ENCODE measurements at regions not wholly inside any gene's neighbourhood (a gene's known extent, or its start where the extent isn't known, plus 50 kb on each side); places are given as distances from the start of the nearest gene placed in this dataset.

DNA sequence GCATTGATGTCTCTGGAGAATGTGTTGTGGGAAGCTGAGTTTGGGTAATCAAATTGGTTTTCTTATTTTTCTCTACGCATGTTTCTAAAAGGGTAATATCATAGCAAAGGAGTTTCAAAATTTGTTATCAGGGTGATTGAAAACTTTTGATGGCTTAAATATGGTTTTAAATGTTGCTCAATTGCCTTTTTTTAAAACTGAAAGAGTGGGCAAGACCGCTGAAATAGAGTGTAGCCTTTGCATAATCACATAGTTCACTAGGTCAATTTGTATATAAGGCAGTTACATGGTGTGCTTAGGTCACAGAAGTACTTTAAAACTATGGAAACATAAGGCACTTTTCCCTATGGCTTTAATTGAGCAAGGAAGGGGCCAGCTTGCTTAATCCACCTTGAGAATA is 167.4 kb downstream of the SNAPC1 start:
- Histone ChIP-seq H3K18ac (ENCODE audit: low read length) (no peak overlapping the region), H3K9me3 (replicated peaks in 1 of 2; ENCODE audit: control insufficient read depth in 2 of 2, insufficient read depth in 1 of 2, low read depth in 1 of 2, low read length in 2 of 2) (no peaks in the 10 kb centered on the region), H2BK5ac (ENCODE audit: low read length) (no peak overlapping the region), H2AK5ac (ENCODE audit: low read depth, low read length) (no peak overlapping the region), H2BK12ac (ENCODE audit: low read length) (no peak overlapping the region), H3K27me3 (ENCODE audit: control insufficient read depth in 3 of 3, insufficient read depth in 3 of 3, low read depth in 1 of 3, low read length in 3 of 3) (peaks cover 0 to 3% (median 0%) of the 10 kb centered on the region in 3 experiments), H3K4ac (ENCODE audit: low read length) (no peak overlapping the region), H3K23ac (ENCODE audit: low read depth, low read length, poor library complexity) (no peak overlapping the region), H3K79me1 (ENCODE audit: low read depth, low read length) (no peaks in the 10 kb centered on the region), H3K4me1 (ENCODE audit: control insufficient read depth in 2 of 2, insufficient read depth in 1 of 2, low read depth in 1 of 2, low read length in 2 of 2) (peaks cover 0 to 7% of the 10 kb centered on the region in 2 donors), H3K4me2 (ENCODE audit: insufficient read depth, low read length, poor library complexity, severe bottlenecking) (no peak overlapping the region), H2BK15ac (ENCODE audit: low read length) (no peak overlapping the region), H3K27ac (replicated peaks; ENCODE audit: low read length) (no peak overlapping the region), H3K14ac (ENCODE audit: low read length) (no peak overlapping the region), H3K9ac (ENCODE audit: low read depth, low read length, poor library complexity) (no peak overlapping the region), H4K8ac (ENCODE audit: low read depth, low read length) (no peak overlapping the region), H3K36me3 (replicated peaks in 1 of 2; ENCODE audit: control insufficient read depth in 2 of 2, insufficient read depth in 2 of 2, low read length in 2 of 2) (no peaks in the 10 kb centered on the region), H4K91ac (ENCODE audit: low read depth, low read length, poor library complexity) (no peak overlapping the region), H2AFZ (ENCODE audit: low read length) (no peak overlapping the region), H2BK120ac (ENCODE audit: low read depth, low read length) (no peak overlapping the region), H3K4me3 (ENCODE audit: low read length in 2 of 2) (no peak overlapping the region)
- WGBS, 2 donors (ENCODE audit: extremely low coverage in 2 of 2, insufficient read length in 2 of 2, insufficient replicate concordance in 1 of 2): no CpG with 5 or more reads among the region's 2 CpGs
- no peak for DNase-seq (ENCODE audit: low spot score)

DNA sequence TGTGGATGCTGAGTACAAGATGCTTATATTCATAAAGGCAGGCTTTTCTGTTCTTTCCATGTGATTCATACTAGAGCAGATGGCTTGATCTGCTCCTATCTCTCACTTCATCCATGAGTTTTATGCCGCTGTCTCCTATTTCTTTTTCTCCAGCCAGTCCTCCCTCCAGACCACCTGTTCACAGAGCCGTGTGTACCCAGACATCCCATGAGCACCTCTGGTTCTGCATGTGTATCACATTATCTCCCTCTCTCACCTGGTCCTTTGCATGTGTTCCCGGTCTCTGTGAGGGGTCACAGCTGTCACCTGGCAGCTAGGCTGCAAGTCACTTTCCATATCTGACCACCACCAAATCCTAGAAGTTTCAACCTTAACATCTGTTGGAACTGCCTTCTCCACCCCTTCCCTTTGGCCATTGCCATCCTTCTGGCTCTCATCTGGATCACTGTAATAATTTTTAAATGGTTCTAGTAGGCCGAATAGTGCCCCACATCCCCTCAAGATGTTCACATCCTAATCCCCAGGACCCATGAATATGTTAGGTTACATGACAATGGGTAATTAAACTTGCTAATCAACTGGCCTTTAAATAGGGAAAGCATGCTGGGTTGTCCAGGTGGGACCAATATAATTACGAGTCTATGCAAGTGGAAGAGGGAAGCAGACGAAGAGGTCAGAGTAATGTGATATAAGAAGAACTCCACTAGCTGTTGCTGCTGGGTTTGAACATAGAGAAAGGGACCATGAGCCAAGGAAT is 168.1 kb downstream of the SNAPC1 start:
- Histone ChIP-seq H3K23ac (ENCODE audit: low read depth, low read length, poor library complexity) (no peak overlapping the region), H3K14ac (ENCODE audit: low read length) (no peak overlapping the region), H2AFZ (ENCODE audit: low read length) (no peak overlapping the region), H3K79me1 (ENCODE audit: low read depth, low read length) (no peaks in the 10 kb centered on the region), H2BK5ac (ENCODE audit: low read length) (no peak overlapping the region), H3K4ac (ENCODE audit: low read length) (no peak overlapping the region), H3K4me2 (ENCODE audit: insufficient read depth, low read length, poor library complexity, severe bottlenecking) (no peak overlapping the region), H3K4me1 (ENCODE audit: control insufficient read depth in 2 of 2, insufficient read depth in 1 of 2, low read depth in 1 of 2, low read length in 2 of 2) (peaks cover 0 to 7% of the 10 kb centered on the region in 2 donors), H3K9me3 (replicated peaks in 1 of 2; ENCODE audit: control insufficient read depth in 2 of 2, insufficient read depth in 1 of 2, low read depth in 1 of 2, low read length in 2 of 2) (no peaks in the 10 kb centered on the region), H2AK5ac (ENCODE audit: low read depth, low read length) (no peak overlapping the region), H3K9ac (ENCODE audit: low read depth, low read length, poor library complexity) (no peak overlapping the region), H3K18ac (ENCODE audit: low read length) (no peak overlapping the region), H2BK12ac (ENCODE audit: low read length) (no peak overlapping the region), H3K36me3 (replicated peaks in 1 of 2; ENCODE audit: control insufficient read depth in 2 of 2, insufficient read depth in 2 of 2, low read length in 2 of 2) (no peaks in the 10 kb centered on the region), H4K91ac (ENCODE audit: low read depth, low read length, poor library complexity) (no peak overlapping the region), H2BK15ac (ENCODE audit: low read length) (no peak overlapping the region), H2BK120ac (ENCODE audit: low read depth, low read length) (no peak overlapping the region), H3K27me3 (ENCODE audit: control insufficient read depth in 3 of 3, insufficient read depth in 3 of 3, low read depth in 1 of 3, low read length in 3 of 3) (peaks cover 0 to 3% (median 0%) of the 10 kb centered on the region in 3 experiments), H3K27ac (replicated peaks; ENCODE audit: low read length) (no peak overlapping the region), H4K8ac (ENCODE audit: low read depth, low read length) (no peak overlapping the region), H3K4me3 (ENCODE audit: low read length in 2 of 2) (no peak overlapping the region)
- no CpG with 5 or more reads among the region's 6 CpGs for WGBS, 2 donors (ENCODE audit: extremely low coverage in 2 of 2, insufficient read length in 2 of 2, insufficient replicate concordance in 1 of 2)
- DNase-seq (ENCODE audit: low spot score): no peak

DNA sequence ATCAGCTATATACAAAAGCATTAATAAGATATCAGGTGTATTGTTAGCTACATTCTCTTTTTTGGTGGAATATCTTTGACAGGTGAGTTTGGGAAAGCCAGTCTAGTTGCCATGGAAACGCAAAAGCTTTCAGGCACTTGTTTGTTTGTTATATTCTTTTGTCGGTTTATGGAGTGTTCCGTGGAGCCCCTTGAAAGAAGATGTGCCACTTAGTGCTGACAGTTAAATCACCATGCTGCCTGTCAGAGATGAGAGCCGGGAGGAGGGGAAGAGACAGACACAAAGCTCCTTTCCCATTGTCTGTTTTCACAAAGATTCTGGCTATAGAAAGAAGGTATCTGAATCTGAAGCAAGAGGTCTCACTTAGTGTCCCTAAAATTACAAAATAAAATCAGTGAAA is 170.8 kb downstream of the SNAPC1 start:
- no peak overlapping the region for H3K9ac ChIP-seq (ENCODE audit: low read depth, low read length, poor library complexity)
- H2AFZ ChIP-seq (ENCODE audit: low read length): no peak overlapping the region
- no peak overlapping the region for H2BK15ac ChIP-seq (ENCODE audit: low read length)
- H3K27me3 ChIP-seq (ENCODE audit: control insufficient read depth in 3 of 3, insufficient read depth in 3 of 3, low read depth in 1 of 3, low read length in 3 of 3): peaks cover 0 to 3% (median 0%) of the 10 kb centered on the region in 3 experiments
- no peak overlapping the region for H3K23ac ChIP-seq (ENCODE audit: low read depth, low read length, poor library complexity)
- no peak overlapping the region for H3K4me2 ChIP-seq (ENCODE audit: insufficient read depth, low read length, poor library complexity, severe bottlenecking)
- H3K9me3 ChIP-seq (replicated peaks in 1 of 2; ENCODE audit: control insufficient read depth in 2 of 2, insufficient read depth in 1 of 2, low read depth in 1 of 2, low read length in 2 of 2): no peaks in the 10 kb centered on the region
- H3K4me3 ChIP-seq (ENCODE audit: low read length in 2 of 2): no peak overlapping the region
- H3K79me1 ChIP-seq (ENCODE audit: low read depth, low read length): no peaks in the 10 kb centered on the region
- H2BK5ac ChIP-seq (ENCODE audit: low read length): no peak overlapping the region
- H2BK12ac ChIP-seq (ENCODE audit: low read length): no peak overlapping the region
- H3K36me3 ChIP-seq (replicated peaks in 1 of 2; ENCODE audit: control insufficient read depth in 2 of 2, insufficient read depth in 2 of 2, low read length in 2 of 2): no peaks in the 10 kb centered on the region
- H3K4ac ChIP-seq (ENCODE audit: low read length): no peak overlapping the region
- H3K14ac ChIP-seq (ENCODE audit: low read length): no peak overlapping the region
- peaks cover 0 to 3% of the 10 kb centered on the region in 2 donors for H3K4me1 ChIP-seq (ENCODE audit: control insufficient read depth in 2 of 2, insufficient read depth in 1 of 2, low read depth in 1 of 2, low read length in 2 of 2)
- no peak for DNase-seq (ENCODE audit: low spot score)
- no peak overlapping the region for H3K18ac ChIP-seq (ENCODE audit: low read length)
- H2AK5ac ChIP-seq (ENCODE audit: low read depth, low read length): no peak overlapping the region
- H4K91ac ChIP-seq (ENCODE audit: low read depth, low read length, poor library complexity): no peak overlapping the region
- H2BK120ac ChIP-seq (ENCODE audit: low read depth, low read length): no peak overlapping the region
- no CpG with 5 or more reads among the region's 4 CpGs for WGBS, 2 donors (ENCODE audit: extremely low coverage in 2 of 2, insufficient read length in 2 of 2, insufficient replicate concordance in 1 of 2)
- no peak overlapping the region for H3K27ac ChIP-seq (replicated peaks; ENCODE audit: low read length)
- H4K8ac ChIP-seq (ENCODE audit: low read depth, low read length): no peak overlapping the region

DNA sequence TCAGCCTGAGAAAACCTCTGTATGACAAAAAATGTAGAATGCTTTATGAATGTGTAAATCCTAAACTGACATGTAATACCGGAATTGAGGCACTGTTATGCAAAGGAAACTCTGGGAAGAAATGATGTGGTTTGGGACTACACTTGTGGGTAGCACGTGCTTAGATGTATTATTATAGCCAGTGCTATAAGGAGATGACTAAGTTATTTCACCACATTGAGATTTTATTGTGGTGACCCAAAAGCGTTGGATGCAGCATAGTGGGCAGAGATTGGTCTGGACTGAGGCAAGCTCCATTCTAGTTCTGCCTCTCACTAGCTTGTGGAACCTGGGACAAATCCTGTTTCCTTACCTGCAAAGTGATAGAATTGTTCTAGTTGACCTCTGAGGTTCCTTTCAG is 172.2 kb downstream of the SNAPC1 start:
- Histone ChIP-seq H3K36me3 (replicated peaks in 1 of 2; ENCODE audit: control insufficient read depth in 2 of 2, insufficient read depth in 2 of 2, low read length in 2 of 2) (no peaks in the 10 kb centered on the region), H3K27ac (replicated peaks; ENCODE audit: low read length) (no peak overlapping the region)

More for the DNA sequence above, 172.2 kb downstream of the SNAPC1 start:
- H3K4me1 ChIP-seq (ENCODE audit: control insufficient read depth in 2 of 2, insufficient read depth in 1 of 2, low read depth in 1 of 2, low read length in 2 of 2): peaks cover 0 to 3% of the 10 kb centered on the region in 2 donors
- no CpG with 5 or more reads among the region's 3 CpGs for WGBS, 2 donors (ENCODE audit: extremely low coverage in 2 of 2, insufficient read length in 2 of 2, insufficient replicate concordance in 1 of 2)
- no peak overlapping the region for H3K23ac ChIP-seq (ENCODE audit: low read depth, low read length, poor library complexity)
- no peak overlapping the region for H3K18ac ChIP-seq (ENCODE audit: low read length)
- H2AFZ ChIP-seq (ENCODE audit: low read length): no peak overlapping the region
- H2BK120ac ChIP-seq (ENCODE audit: low read depth, low read length): no peak overlapping the region
- H2AK5ac ChIP-seq (ENCODE audit: low read depth, low read length): no peak overlapping the region
- no peaks in the 10 kb centered on the region for H3K9me3 ChIP-seq (replicated peaks in 1 of 2; ENCODE audit: control insufficient read depth in 2 of 2, insufficient read depth in 1 of 2, low read depth in 1 of 2, low read length in 2 of 2)
- no peaks in the 10 kb centered on the region for H3K27me3 ChIP-seq (ENCODE audit: control insufficient read depth in 3 of 3, insufficient read depth in 3 of 3, low read depth in 1 of 3, low read length in 3 of 3)
- H2BK5ac ChIP-seq (ENCODE audit: low read length): no peak overlapping the region
- H3K4me2 ChIP-seq (ENCODE audit: insufficient read depth, low read length, poor library complexity, severe bottlenecking): no peak overlapping the region
- no peak overlapping the region for H3K14ac ChIP-seq (ENCODE audit: low read length)
- no peak overlapping the region for H3K4me3 ChIP-seq (ENCODE audit: low read length in 2 of 2)
- H4K91ac ChIP-seq (ENCODE audit: low read depth, low read length, poor library complexity): no peak overlapping the region
- no peak overlapping the region for H2BK12ac ChIP-seq (ENCODE audit: low read length)
- no peak overlapping the region for H3K9ac ChIP-seq (ENCODE audit: low read depth, low read length, poor library complexity)
- no peak for DNase-seq (ENCODE audit: low spot score)
- no peak overlapping the region for H2BK15ac ChIP-seq (ENCODE audit: low read length)
- no peaks in the 10 kb centered on the region for H3K79me1 ChIP-seq (ENCODE audit: low read depth, low read length)
- no peak overlapping the region for H4K8ac ChIP-seq (ENCODE audit: low read depth, low read length)
- H3K4ac ChIP-seq (ENCODE audit: low read length): no peak overlapping the region
